ENCODE measurements at regions not wholly inside any gene's neighbourhood (a gene's known extent, or its start where the extent isn't known, plus 50 kb on each side); places are given as distances from the start of the nearest gene placed in this dataset.
"Not testable (repeated sequence)": the region's sequence is repeated elsewhere in the genome, so short reads cannot be mapped to it uniquely, and the experiment has no call there.

DNA sequence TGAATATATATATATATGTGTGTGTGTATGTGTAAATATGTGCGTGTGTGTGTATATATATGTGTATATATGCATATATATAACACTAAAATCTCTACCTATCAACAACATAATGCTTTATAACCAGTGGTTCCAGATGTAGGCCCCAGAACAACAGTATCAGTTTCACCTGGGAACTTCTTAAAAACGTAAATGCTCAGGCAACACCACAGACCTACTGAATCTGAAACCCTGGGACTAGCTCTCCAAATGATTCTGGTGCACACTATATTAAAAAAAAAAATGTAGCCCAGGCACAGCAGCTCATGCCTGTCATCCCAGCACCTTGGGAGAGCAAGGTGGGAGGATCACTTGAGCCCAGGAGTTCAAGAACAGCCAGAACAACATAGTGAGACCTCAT, 67.1 kb upstream of the ZSCAN2 start:
- TF ChIP-seq, protein P1, sequence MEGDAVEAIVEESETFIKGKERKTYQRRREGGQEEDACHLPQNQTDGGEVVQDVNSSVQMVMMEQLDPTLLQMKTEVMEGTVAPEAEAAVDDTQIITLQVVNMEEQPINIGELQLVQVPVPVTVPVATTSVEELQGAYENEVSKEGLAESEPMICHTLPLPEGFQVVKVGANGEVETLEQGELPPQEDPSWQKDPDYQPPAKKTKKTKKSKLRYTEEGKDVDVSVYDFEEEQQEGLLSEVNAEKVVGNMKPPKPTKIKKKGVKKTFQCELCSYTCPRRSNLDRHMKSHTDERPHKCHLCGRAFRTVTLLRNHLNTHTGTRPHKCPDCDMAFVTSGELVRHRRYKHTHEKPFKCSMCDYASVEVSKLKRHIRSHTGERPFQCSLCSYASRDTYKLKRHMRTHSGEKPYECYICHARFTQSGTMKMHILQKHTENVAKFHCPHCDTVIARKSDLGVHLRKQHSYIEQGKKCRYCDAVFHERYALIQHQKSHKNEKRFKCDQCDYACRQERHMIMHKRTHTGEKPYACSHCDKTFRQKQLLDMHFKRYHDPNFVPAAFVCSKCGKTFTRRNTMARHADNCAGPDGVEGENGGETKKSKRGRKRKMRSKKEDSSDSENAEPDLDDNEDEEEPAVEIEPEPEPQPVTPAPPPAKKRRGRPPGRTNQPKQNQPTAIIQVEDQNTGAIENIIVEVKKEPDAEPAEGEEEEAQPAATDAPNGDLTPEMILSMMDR (IDR thresholded peaks at IDR 0.05) = not testable (repeated sequence)
- not testable (repeated sequence) for TF ChIP-seq EP300 (IDR thresholded peaks at IDR 0.05)

Data from sigmoid colon (tissue), 4 donors.